ENCODE measurements at regions not wholly inside any gene's neighbourhood (a gene's known extent, or its start where the extent isn't known, plus 50 kb on each side); places are given as distances from the start of the nearest gene placed in this dataset.

- intact Hi-C loops (cut with DNase I; ENCODE audit: low total_unique reads), result no loop called here
- H3K27me3 ChIP-seq (replicated peaks in 1 of 7), result no peaks in the 10 kb centered on the region
- no peak for DNase-seq
- no peak for TF ChIP-seq POLR2A (IDR thresholded peaks at IDR 0.05)
- no peak for TF ChIP-seq POLR2AphosphoS5 (IDR thresholded peaks at IDR 0.05)
- TF ChIP-seq CTCF (IDR thresholded peaks at IDR 0.05 in 8 of 11, conservative IDR thresholded peaks at IDR 0.05 in 3 of 11), result no peak
- no peaks in the 10 kb centered on the region for H3K4me1 ChIP-seq
- no peak overlapping the region for H3K4me3 ChIP-seq
- no peaks in the 10 kb centered on the region for H3K36me3 ChIP-seq
- H3K9me3 ChIP-seq, result no peaks in the 10 kb centered on the region
- H3K27ac ChIP-seq, result no peak overlapping the region
Measured at GRCh38 chrX:34562006-34562405, 95.1 kb downstream of the TMEM47 start.

- Histone ChIP-seq H3K36me3 (no peaks in the 10 kb centered on the region), H3K27me3 (replicated peaks in 1 of 7) (no peaks in the 10 kb centered on the region), H3K9me3 (no peaks in the 10 kb centered on the region), H3K4me1 (no peaks in the 10 kb centered on the region), H3K4me3 (no peak overlapping the region), H3K27ac (no peak overlapping the region)
- no peak for DNase-seq
- WGBS, 5 donors, result 39 to 73% (median 52%) methylated on average over 3 to 4 of the region's 4 CpGs
- intact Hi-C loops (cut with DNase I; ENCODE audit: low total_unique reads), result no loop called here
- TF ChIP-seq POLR2AphosphoS5 (IDR thresholded peaks at IDR 0.05) (no peak), POLR2A (IDR thresholded peaks at IDR 0.05) (no peak)
Measured at GRCh38 chrX:34560180-34560579, 96.9 kb downstream of the TMEM47 start.

DNA sequence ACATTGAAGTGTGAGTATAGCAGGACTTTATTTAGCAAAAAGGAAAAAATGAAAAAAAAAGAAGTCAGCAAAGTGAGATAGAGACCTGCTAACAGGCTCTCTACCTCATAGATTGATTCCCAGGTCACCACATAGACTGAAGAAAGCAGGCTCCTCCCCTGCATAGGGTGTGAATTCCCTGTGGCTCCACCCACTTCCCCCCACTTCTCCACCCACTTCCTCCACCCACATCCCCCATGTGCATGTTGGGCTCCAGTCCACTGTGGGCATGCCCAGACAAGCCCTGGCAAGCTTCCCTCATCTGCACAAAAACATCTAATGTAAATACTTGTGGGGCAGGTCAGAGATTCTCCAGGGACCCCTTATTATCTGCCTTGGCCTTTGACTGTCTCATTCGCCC is 97.8 kb downstream of the TMEM47 start:
- H3K9me3 ChIP-seq, result no peaks in the 10 kb centered on the region
- H3K36me3 ChIP-seq, result no peaks in the 10 kb centered on the region
- H3K4me1 ChIP-seq, result no peaks in the 10 kb centered on the region
- 32 to 100% (median 65%) methylated on average over 1 of the region's 1 CpG for WGBS, 5 donors
- intact Hi-C loops (cut with DNase I; ENCODE audit: low total_unique reads), result no loop called here
- H3K4me3 ChIP-seq, result no peak overlapping the region
- DNase-seq, result no peak
- TF ChIP-seq CTCF (IDR thresholded peaks at IDR 0.05 in 8 of 11, conservative IDR thresholded peaks at IDR 0.05 in 3 of 11) (no peak), POLR2AphosphoS5 (IDR thresholded peaks at IDR 0.05) (no peak)
- no peak overlapping the region for H3K27ac ChIP-seq
- no peaks in the 10 kb centered on the region for H3K27me3 ChIP-seq (replicated peaks in 1 of 7)

GRCh38 chrX:34557733-34558132 is 99.4 kb downstream of the TMEM47 start:
- no peaks in the 10 kb centered on the region for H3K9me3 ChIP-seq
- no peaks in the 10 kb centered on the region for H3K27me3 ChIP-seq (replicated peaks in 1 of 7)
- 55 to 100% (median 79%) methylated on average over 1 of the region's 1 CpG for WGBS, 5 donors
- H3K4me3 ChIP-seq, result no peak overlapping the region
- no peak overlapping the region for H3K27ac ChIP-seq
- intact Hi-C loops (cut with DNase I; ENCODE audit: low total_unique reads), result no loop called here
- H3K4me1 ChIP-seq, result no peaks in the 10 kb centered on the region
- DNase-seq, result no peak
- TF ChIP-seq POLR2A (IDR thresholded peaks at IDR 0.05), result no peak
- no peaks in the 10 kb centered on the region for H3K36me3 ChIP-seq

DNA sequence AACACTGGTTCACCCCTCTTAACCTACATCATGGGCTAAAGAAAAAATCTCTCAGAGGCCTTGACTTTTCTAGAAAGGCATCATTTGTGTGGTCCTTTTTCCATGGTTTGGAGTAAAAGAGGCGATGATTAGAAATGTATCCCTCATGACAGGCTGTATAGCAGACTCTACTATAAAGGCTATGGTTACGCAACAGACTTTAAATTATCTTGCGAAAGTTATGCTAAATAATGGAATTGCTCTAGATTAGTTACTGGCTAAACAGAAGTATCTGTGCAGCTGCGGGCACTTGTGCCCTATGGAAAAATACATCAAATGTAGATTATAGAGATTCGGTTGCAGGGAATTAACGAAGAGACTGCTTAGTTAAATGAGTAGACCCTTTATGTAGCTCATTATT is 101.6 kb downstream of the TMEM47 start:
- H3K9me3 ChIP-seq, result no peaks in the 10 kb centered on the region
- intact Hi-C loops (cut with DNase I; ENCODE audit: low total_unique reads), result no loop called here
- WGBS, 5 donors, result 69 to 98% (median 89%) methylated on average over 6 of the region's 6 CpGs
- H3K27ac ChIP-seq, result no peak overlapping the region
- H3K4me1 ChIP-seq, result no peaks in the 10 kb centered on the region
- H3K4me3 ChIP-seq, result no peak overlapping the region
- H3K27me3 ChIP-seq (replicated peaks in 1 of 7), result no peaks in the 10 kb centered on the region
- no peaks in the 10 kb centered on the region for H3K36me3 ChIP-seq
- DNase-seq, result no peak
- TF ChIP-seq POLR2A (IDR thresholded peaks at IDR 0.05), result no peak
- TF ChIP-seq CTCF (IDR thresholded peaks at IDR 0.05 in 8 of 11, conservative IDR thresholded peaks at IDR 0.05 in 3 of 11), result no peak

All from spleen (tissue), 11 donors.